ENCODE measurements at regions not wholly inside any gene's neighbourhood (a gene's known extent, or its start where the extent isn't known, plus 50 kb on each side); places are given as distances from the start of the nearest gene placed in this dataset.

DNA sequence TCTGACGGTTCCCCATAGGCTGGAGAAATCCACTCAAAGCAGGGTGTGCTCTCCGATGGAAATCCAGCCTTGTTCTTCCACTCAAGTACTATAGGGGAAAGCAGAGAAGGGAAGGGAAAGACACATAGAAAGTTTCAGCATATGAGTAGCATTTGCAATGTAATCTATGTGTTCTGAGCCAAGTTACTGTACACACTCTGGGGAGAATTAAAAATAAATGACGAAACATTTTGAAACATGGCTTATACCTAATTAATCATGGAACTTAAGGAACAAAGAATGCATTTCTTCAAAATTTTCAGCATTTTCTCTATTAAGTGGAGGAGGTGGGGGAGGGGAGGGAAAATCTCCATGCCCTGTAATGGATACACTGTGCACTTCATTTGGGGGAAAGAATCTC lies 198.1 kb upstream of the HABP2 start:
- ChIA-PET CTCF (interaction anchor here (1.4 kb wide), 1 partner anchor 23 kb away, joined by 3 read pairs; no protein-coding TSS in a partner anchor), POLR2A (no interaction called here)
- no peaks in the 10 kb centered on the region for H3K27me3 ChIP-seq (replicated peaks in 2 of 5; ENCODE audit: control insufficient read depth in 4 of 5, insufficient read depth in 5 of 5, low read length in 4 of 5)
- DNase-seq = no peak
- H3K36me3 ChIP-seq (ENCODE audit: control insufficient read depth in 4 of 4, insufficient read depth in 4 of 4, low read length in 3 of 4) = no peaks in the 10 kb centered on the region
- H3K4me1 ChIP-seq (ENCODE audit: control extremely low read depth in 1 of 4, control insufficient read depth in 4 of 4, insufficient read depth in 4 of 4, low read length in 3 of 4) = no peaks in the 10 kb centered on the region
- H3K4me3 ChIP-seq (ENCODE audit: control insufficient read depth in 1 of 7, extremely low read depth in 1 of 7, insufficient read depth in 4 of 7, low read depth in 2 of 7, low read length in 6 of 7) = no peak overlapping the region
- no peaks in the 10 kb centered on the region for H3K9me3 ChIP-seq (ENCODE audit: control extremely low read depth in 1 of 5, control insufficient read depth in 4 of 5, insufficient read depth in 2 of 5, low read depth in 1 of 5, low read length in 4 of 5)
- WGBS (ENCODE audit: insufficient coverage) = 100% methylated on average over 2 of the region's 3 CpGs
- no peak overlapping the region for H3K27ac ChIP-seq (ENCODE audit: insufficient read depth in 1 of 2, low read depth in 1 of 2, low read length in 2 of 2, poor library complexity in 1 of 2, severe bottlenecking in 2 of 2)

DNA sequence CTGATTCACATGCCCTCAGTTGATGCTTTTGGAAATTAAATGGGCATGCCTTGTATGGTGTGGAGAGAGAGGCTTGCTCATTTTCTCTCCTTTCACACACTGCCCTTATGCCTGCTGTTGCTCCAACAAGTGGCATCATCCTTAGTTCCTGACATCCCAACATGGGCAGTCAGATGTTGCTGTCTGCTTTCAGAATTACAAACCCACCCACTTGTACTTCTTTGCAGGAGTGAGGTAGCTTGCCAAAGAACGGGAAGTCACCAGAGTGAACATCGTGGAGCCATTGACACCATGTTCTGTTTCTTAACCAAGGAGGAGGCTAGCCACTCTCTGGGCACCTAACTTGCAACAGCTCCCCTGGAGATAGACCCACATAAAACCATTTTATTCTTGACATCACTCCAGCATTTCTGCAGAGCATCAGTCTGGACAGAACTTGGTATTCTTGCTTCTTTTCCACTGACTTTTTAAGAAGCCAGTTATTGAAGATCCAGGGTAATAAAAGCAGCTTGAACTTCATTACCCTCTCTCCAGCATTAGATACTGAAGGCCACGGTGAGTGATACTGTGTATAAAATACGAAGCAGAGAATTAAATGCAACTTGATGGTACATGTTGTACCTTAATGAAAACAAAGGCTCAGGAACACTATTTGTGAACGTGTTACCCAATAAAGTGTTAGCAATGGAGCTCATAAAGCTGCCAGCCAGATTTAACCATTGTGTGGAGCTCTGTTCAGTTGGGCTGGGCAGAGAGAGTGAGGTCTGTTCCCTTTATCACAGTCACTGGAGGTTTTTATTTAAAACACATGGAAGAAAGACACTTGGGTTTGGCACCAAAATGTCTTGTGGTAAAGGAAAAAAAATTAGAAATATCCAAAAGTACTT lies 195.8 kb upstream of the HABP2 start:
- Histone ChIP-seq H3K4me3 (ENCODE audit: control insufficient read depth in 1 of 7, extremely low read depth in 1 of 7, insufficient read depth in 4 of 7, low read depth in 2 of 7, low read length in 6 of 7) (no peak overlapping the region), H3K27ac (ENCODE audit: insufficient read depth in 1 of 2, low read depth in 1 of 2, low read length in 2 of 2, poor library complexity in 1 of 2, severe bottlenecking in 2 of 2) (no peak overlapping the region), H3K9me3 (ENCODE audit: control extremely low read depth in 1 of 5, control insufficient read depth in 4 of 5, insufficient read depth in 2 of 5, low read depth in 1 of 5, low read length in 4 of 5) (no peaks in the 10 kb centered on the region), H3K27me3 (replicated peaks in 2 of 5; ENCODE audit: control insufficient read depth in 4 of 5, insufficient read depth in 5 of 5, low read length in 4 of 5) (no peaks in the 10 kb centered on the region), H3K36me3 (ENCODE audit: control insufficient read depth in 4 of 4, insufficient read depth in 4 of 4, low read length in 3 of 4) (no peaks in the 10 kb centered on the region), H3K4me1 (ENCODE audit: control extremely low read depth in 1 of 4, control insufficient read depth in 4 of 4, insufficient read depth in 4 of 4, low read length in 3 of 4) (no peaks in the 10 kb centered on the region)
- ChIA-PET CTCF (no interaction called here), POLR2A (no interaction called here)
- 80% methylated on average over 2 of the region's 5 CpGs for WGBS (ENCODE audit: insufficient coverage)
- DNase-seq = no peak

DNA sequence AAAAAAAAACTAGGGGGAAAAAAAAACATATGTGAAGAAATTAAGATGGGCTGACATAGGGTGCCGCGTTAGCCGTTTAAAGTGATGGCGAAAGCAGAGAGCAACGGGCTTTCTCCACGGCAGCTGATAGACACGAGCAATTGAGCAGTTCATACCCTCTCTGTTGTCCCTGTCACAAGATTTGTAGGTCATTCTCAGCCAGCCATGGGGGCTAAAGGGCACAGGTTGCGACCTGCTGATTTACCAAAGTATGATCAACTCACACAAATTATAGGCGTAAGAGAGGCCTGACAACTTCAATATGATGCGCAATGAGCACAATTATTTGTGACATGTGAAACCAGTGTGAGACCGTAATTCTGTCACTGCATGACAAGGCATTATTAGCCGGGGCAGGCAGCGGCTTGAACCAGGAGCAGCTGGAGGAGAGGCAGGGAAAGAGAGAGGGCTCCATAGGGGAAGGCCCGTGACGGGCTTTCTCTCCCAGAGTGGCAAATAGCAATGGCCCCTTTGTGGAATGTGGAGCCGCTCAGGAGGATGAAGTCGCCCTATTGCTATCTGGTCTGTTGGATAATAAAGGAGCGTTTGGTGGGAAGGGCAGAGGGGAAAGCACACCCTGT lies 195.1 kb upstream of the HABP2 start:
- no peak overlapping the region for H3K4me3 ChIP-seq (ENCODE audit: control insufficient read depth in 1 of 7, extremely low read depth in 1 of 7, insufficient read depth in 4 of 7, low read depth in 2 of 7, low read length in 6 of 7)
- no peaks in the 10 kb centered on the region for H3K9me3 ChIP-seq (ENCODE audit: control extremely low read depth in 1 of 5, control insufficient read depth in 4 of 5, insufficient read depth in 2 of 5, low read depth in 1 of 5, low read length in 4 of 5)
- DNase-seq = no peak
- no peaks in the 10 kb centered on the region for H3K27me3 ChIP-seq (replicated peaks in 2 of 5; ENCODE audit: control insufficient read depth in 4 of 5, insufficient read depth in 5 of 5, low read length in 4 of 5)
- ChIA-PET POLR2A (no interaction called here), CTCF (no interaction called here)
- WGBS (ENCODE audit: insufficient coverage) = 99% methylated on average over 18 of the region's 18 CpGs
- no peak overlapping the region for H3K27ac ChIP-seq (ENCODE audit: insufficient read depth in 1 of 2, low read depth in 1 of 2, low read length in 2 of 2, poor library complexity in 1 of 2, severe bottlenecking in 2 of 2)
- H3K4me1 ChIP-seq (ENCODE audit: control extremely low read depth in 1 of 4, control insufficient read depth in 4 of 4, insufficient read depth in 4 of 4, low read length in 3 of 4) = peaks cover 0 to 7% (median 6%) of the 10 kb centered on the region in 4 experiments
- H3K36me3 ChIP-seq (ENCODE audit: control insufficient read depth in 4 of 4, insufficient read depth in 4 of 4, low read length in 3 of 4) = no peaks in the 10 kb centered on the region

DNA sequence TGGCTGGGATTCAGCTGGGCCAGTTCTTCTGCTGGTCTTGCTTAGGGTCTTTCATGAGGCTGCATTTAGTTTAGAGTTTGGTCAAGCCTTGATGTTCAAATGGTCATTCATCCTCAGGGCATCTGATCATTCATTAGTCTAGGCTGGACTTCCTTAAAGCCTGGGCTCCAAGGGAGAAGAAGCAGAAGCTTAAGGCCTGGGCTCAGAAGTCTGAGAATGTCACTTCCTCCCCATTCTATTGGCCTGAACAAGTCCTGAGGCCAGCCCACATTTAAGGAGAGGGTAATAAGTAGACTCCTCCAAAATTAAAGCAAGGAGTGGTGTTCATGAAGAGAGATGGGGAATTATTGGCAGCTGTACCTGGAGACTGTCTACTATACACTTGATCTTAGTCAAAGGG lies 193.2 kb upstream of the HABP2 start:
- H3K27me3 ChIP-seq (replicated peaks in 2 of 5; ENCODE audit: control insufficient read depth in 4 of 5, insufficient read depth in 5 of 5, low read length in 4 of 5) = no peaks in the 10 kb centered on the region
- H3K27ac ChIP-seq (ENCODE audit: insufficient read depth in 1 of 2, low read depth in 1 of 2, low read length in 2 of 2, poor library complexity in 1 of 2, severe bottlenecking in 2 of 2) = no peak overlapping the region
- no peaks in the 10 kb centered on the region for H3K36me3 ChIP-seq (ENCODE audit: control insufficient read depth in 4 of 4, insufficient read depth in 4 of 4, low read length in 3 of 4)
- CTCF ChIA-PET = interaction anchor here (1.1 kb wide), 1 partner anchor 11 kb away, joined by 3 read pairs; no protein-coding TSS in a partner anchor
- DNase-seq = no peak
- POLR2A ChIA-PET = no interaction called here
- H3K9me3 ChIP-seq (ENCODE audit: control extremely low read depth in 1 of 5, control insufficient read depth in 4 of 5, insufficient read depth in 2 of 5, low read depth in 1 of 5, low read length in 4 of 5) = no peaks in the 10 kb centered on the region
- H3K4me1 ChIP-seq (ENCODE audit: control extremely low read depth in 1 of 4, control insufficient read depth in 4 of 4, insufficient read depth in 4 of 4, low read length in 3 of 4) = peaks cover 0 to 9% (median 6%) of the 10 kb centered on the region in 4 experiments
- no peak overlapping the region for H3K4me3 ChIP-seq (ENCODE audit: control insufficient read depth in 1 of 7, extremely low read depth in 1 of 7, insufficient read depth in 4 of 7, low read depth in 2 of 7, low read length in 6 of 7)

DNA sequence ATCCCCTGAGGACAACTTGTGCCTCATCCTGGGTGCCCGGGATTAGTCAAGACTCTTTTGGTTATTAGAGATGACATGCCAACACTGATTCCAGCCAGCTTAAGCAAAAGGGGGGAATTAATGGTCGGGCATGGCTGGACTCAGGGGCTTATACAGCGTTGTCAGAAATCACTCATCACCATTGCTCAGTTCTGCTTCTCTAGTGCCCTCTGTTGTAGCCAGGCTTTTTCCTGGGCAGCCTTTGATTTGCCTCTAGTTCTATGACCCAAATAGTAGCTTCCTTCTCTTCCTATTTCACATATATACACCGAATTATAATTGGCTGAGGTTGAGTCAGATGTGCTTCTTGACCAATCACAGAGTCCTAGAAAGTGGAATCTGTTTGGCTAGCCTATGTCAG lies 192.0 kb upstream of the HABP2 start:
- no peak for DNase-seq
- no peak overlapping the region for H3K4me3 ChIP-seq (ENCODE audit: control insufficient read depth in 1 of 7, extremely low read depth in 1 of 7, insufficient read depth in 4 of 7, low read depth in 2 of 7, low read length in 6 of 7)
- no peaks in the 10 kb centered on the region for H3K27me3 ChIP-seq (replicated peaks in 2 of 5; ENCODE audit: control insufficient read depth in 4 of 5, insufficient read depth in 5 of 5, low read length in 4 of 5)
- H3K27ac ChIP-seq (ENCODE audit: insufficient read depth in 1 of 2, low read depth in 1 of 2, low read length in 2 of 2, poor library complexity in 1 of 2, severe bottlenecking in 2 of 2) = no peak overlapping the region
- peaks cover 0 to 5% (median 0%) of the 10 kb centered on the region in 5 experiments for H3K9me3 ChIP-seq (ENCODE audit: control extremely low read depth in 1 of 5, control insufficient read depth in 4 of 5, insufficient read depth in 2 of 5, low read depth in 1 of 5, low read length in 4 of 5)
- CTCF ChIA-PET = interaction anchor here (1.0 to 1.6 kb wide), 6 partner anchors 13 to 142 kb away, joined by 3 read pairs; no protein-coding TSS in a partner anchor
- 95% methylated on average over 3 of the region's 4 CpGs for WGBS (ENCODE audit: insufficient coverage)
- POLR2A ChIA-PET = no interaction called here
- H3K4me1 ChIP-seq (ENCODE audit: control extremely low read depth in 1 of 4, control insufficient read depth in 4 of 4, insufficient read depth in 4 of 4, low read length in 3 of 4) = peaks cover 0 to 9% (median 6%) of the 10 kb centered on the region in 4 experiments
- H3K36me3 ChIP-seq (ENCODE audit: control insufficient read depth in 4 of 4, insufficient read depth in 4 of 4, low read length in 3 of 4) = no peaks in the 10 kb centered on the region

DNA sequence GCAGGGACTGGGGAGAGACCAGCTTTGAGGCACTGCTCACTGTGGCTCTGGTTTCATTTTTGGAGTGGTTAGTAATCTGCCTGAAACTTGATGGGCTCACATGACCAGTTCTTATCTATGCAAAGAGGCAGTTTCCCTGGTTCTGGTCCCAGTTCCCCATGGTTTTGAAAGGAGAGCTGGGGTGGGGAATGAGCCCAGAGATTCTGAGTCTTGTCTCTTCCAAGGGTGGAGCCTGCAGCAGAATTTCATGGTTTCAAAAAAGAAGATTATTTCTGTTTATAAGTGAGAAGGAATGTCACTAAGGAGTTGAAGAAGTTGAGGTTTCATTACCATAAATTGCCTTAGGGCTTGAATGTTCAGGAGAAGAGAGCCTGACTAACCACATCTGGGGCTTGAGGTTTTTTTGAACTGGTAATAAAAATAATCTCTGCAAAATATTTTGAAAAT lies 190.2 kb upstream of the HABP2 start:
- H3K36me3 ChIP-seq (ENCODE audit: control insufficient read depth in 4 of 4, insufficient read depth in 4 of 4, low read length in 3 of 4) = no peaks in the 10 kb centered on the region
- peaks cover 0 to 9% (median 6%) of the 10 kb centered on the region in 4 experiments for H3K4me1 ChIP-seq (ENCODE audit: control extremely low read depth in 1 of 4, control insufficient read depth in 4 of 4, insufficient read depth in 4 of 4, low read length in 3 of 4)
- POLR2A ChIA-PET = no interaction called here
- H3K27me3 ChIP-seq (replicated peaks in 2 of 5; ENCODE audit: control insufficient read depth in 4 of 5, insufficient read depth in 5 of 5, low read length in 4 of 5) = no peaks in the 10 kb centered on the region
- H3K4me3 ChIP-seq (ENCODE audit: control insufficient read depth in 1 of 7, extremely low read depth in 1 of 7, insufficient read depth in 4 of 7, low read depth in 2 of 7, low read length in 6 of 7) = peak overlapping the region in 1 of 7 experiments; percentile 30
- no peak overlapping the region for H3K27ac ChIP-seq (ENCODE audit: insufficient read depth in 1 of 2, low read depth in 1 of 2, low read length in 2 of 2, poor library complexity in 1 of 2, severe bottlenecking in 2 of 2)
- CTCF ChIA-PET = no interaction called here
- H3K9me3 ChIP-seq (ENCODE audit: control extremely low read depth in 1 of 5, control insufficient read depth in 4 of 5, insufficient read depth in 2 of 5, low read depth in 1 of 5, low read length in 4 of 5) = peaks cover 0 to 5% (median 0%) of the 10 kb centered on the region in 5 experiments
- DNase-seq = peak in 2 of 3 donors; percentile 48 to 59

DNA sequence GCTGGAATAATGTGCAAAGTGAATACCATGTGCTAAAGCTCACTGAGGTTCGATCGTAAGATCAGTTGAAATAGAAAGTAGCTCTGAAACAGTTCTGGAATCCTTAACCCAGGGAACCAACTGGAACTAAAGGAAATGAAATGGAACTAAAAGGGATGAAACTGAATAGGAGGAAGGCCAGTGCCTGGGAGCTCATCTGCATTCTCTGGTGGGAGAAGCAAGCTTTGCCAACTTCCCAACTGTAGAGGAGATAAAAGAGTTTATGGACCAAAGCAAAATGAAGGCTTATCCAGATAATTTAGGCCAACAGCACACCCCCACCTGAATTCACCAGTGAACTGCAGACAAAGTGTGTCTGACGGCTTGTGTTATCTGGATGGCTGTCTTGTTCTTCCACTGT lies 188.6 kb upstream of the HABP2 start:
- H3K4me1 ChIP-seq (ENCODE audit: control extremely low read depth in 1 of 4, control insufficient read depth in 4 of 4, insufficient read depth in 4 of 4, low read length in 3 of 4) = peaks cover 0 to 10% (median 6%) of the 10 kb centered on the region in 4 experiments
- peaks cover 0 to 5% (median 0%) of the 10 kb centered on the region in 5 experiments for H3K9me3 ChIP-seq (ENCODE audit: control extremely low read depth in 1 of 5, control insufficient read depth in 4 of 5, insufficient read depth in 2 of 5, low read depth in 1 of 5, low read length in 4 of 5)
- CTCF ChIA-PET = interaction anchor here (1.1 kb wide), 1 partner anchor 21 kb away, joined by 3 read pairs; no protein-coding TSS in a partner anchor
- POLR2A ChIA-PET = no interaction called here
- no peak overlapping the region for H3K27ac ChIP-seq (ENCODE audit: insufficient read depth in 1 of 2, low read depth in 1 of 2, low read length in 2 of 2, poor library complexity in 1 of 2, severe bottlenecking in 2 of 2)
- no peak overlapping the region for H3K4me3 ChIP-seq (ENCODE audit: control insufficient read depth in 1 of 7, extremely low read depth in 1 of 7, insufficient read depth in 4 of 7, low read depth in 2 of 7, low read length in 6 of 7)
- no peaks in the 10 kb centered on the region for H3K36me3 ChIP-seq (ENCODE audit: control insufficient read depth in 4 of 4, insufficient read depth in 4 of 4, low read length in 3 of 4)
- DNase-seq = no peak
- WGBS (ENCODE audit: insufficient coverage) = 92% methylated on average over 3 of the region's 3 CpGs
- no peaks in the 10 kb centered on the region for H3K27me3 ChIP-seq (replicated peaks in 2 of 5; ENCODE audit: control insufficient read depth in 4 of 5, insufficient read depth in 5 of 5, low read length in 4 of 5)
